Nephron (organoid): ENCODE measurements at regions not wholly inside any gene's neighbourhood (a gene's known extent, or its start where the extent isn't known, plus 50 kb on each side); places are given as distances from the start of the nearest gene placed in this dataset.
"Not testable (repeated sequence)": the region's sequence is repeated elsewhere in the genome, so short reads cannot be mapped to it uniquely, and the experiment has no call there.

Experiments
- H3K27ac Mint-ChIP-seq, 3 experiments: 2 replicates each; pipeline ENCODE4 v1.8.0; 2020; ENCODE audit warnings: mixed read lengths in 3 of 3, mild to moderate bottlenecking in 2 of 3, moderate library complexity in 1 of 3
- H3K27me3 Mint-ChIP-seq: 2 replicates; pipeline ENCODE4 v1.8.0; 2021; ENCODE audit warnings: low read depth, mild to moderate bottlenecking, moderate library complexity, mixed read lengths
- H3K36me3 Mint-ChIP-seq: 2 replicates; pipeline ENCODE4 v1.8.0; 2020; ENCODE audit warnings: low read depth, mixed read lengths
- H3K4me1 Mint-ChIP-seq: 2 replicates; pipeline ENCODE4 v1.8.0; 2020; ENCODE audit warnings: mixed read lengths
- H3K4me3 Mint-ChIP-seq, 3 experiments: 2 replicates each; pipeline ENCODE4 v1.8.0; 2020; ENCODE audit warnings: mild to moderate bottlenecking in 3 of 3, mixed read lengths in 3 of 3, moderate library complexity in 2 of 3
- H3K9me3 Mint-ChIP-seq: 2 replicates; pipeline ENCODE4 v1.8.0; 2020; ENCODE audit warnings: mixed read lengths

DNA sequence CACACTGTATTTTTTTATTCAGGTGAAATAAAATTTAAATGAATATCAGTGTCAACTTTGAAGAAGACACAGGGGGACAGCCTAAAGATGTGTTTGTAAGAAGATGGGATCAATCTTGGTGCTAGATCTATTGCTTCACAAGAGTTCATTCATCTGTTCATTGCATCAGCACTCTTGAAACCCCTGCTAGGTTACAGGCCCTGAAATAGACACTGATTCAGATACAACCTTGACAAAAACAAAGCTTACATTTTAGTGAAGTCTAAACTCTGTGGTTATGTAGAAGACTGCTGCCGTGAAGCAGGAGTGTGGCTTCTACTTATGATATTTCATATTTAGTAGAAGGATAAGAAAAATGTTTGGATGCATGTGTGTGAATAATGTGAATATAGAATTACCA is 215.9 kb upstream of the LRRC61 start:
- H3K36me3 Mint-ChIP-seq, H3K27ac Mint-ChIP-seq, H3K4me1 Mint-ChIP-seq, H3K4me3 Mint-ChIP-seq, H3K9me3 Mint-ChIP-seq, H3K27me3 Mint-ChIP-seq: not testable (repeated sequence)

DNA sequence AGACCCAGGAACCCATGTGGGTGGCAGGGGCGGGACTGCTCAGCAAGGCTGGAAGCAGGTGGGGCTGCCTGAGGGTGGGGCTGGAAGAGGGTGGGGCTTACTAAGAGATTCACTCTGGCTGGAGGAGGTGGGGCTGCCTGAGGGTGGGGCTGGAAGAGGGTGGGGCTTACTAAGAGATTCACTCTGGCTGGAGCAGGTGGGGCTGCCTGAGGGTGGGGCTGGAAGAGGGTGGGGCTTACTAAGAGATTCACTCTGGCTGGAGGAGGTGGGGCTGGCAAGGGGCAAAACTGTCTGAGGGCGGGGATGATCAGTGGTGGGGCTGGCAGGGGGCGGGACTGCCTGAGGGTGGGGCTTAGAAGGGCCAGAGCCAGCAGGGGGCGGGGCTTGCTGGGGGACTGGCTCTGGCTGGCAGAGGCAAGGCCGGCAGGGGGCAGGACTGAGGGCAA is 212.8 kb upstream of the LRRC61 start:
- not testable (repeated sequence) for H3K4me1 Mint-ChIP-seq, H3K27ac Mint-ChIP-seq, H3K36me3 Mint-ChIP-seq, H3K4me3 Mint-ChIP-seq, H3K9me3 Mint-ChIP-seq
- H3K27me3 Mint-ChIP-seq = peaks cover 27% of the 10 kb centered on the region

DNA sequence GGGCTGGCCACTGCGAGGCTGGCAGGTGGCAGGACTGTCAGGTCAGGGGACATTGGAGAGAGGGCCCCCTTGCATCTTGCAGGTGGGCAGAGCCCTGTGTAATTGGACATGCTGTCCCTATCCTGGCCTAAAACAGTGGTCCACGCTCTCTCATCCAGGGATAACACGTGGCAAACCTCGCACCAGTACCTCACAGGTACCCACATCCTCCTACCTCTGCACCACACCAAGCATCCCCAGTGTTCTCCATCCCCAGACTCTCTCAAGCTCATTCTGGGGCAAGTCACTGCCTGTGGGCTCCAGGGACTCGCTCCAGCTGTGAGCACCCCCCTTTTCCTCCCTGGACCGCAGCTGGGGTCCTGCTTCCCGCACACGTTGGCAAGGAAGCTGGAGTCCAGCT is 212.3 kb upstream of the LRRC61 start:
- H3K4me3 Mint-ChIP-seq, H3K27ac Mint-ChIP-seq, H3K36me3 Mint-ChIP-seq, H3K9me3 Mint-ChIP-seq, H3K4me1 Mint-ChIP-seq: not testable (repeated sequence)
- peaks cover 27% of the 10 kb centered on the region for H3K27me3 Mint-ChIP-seq

DNA sequence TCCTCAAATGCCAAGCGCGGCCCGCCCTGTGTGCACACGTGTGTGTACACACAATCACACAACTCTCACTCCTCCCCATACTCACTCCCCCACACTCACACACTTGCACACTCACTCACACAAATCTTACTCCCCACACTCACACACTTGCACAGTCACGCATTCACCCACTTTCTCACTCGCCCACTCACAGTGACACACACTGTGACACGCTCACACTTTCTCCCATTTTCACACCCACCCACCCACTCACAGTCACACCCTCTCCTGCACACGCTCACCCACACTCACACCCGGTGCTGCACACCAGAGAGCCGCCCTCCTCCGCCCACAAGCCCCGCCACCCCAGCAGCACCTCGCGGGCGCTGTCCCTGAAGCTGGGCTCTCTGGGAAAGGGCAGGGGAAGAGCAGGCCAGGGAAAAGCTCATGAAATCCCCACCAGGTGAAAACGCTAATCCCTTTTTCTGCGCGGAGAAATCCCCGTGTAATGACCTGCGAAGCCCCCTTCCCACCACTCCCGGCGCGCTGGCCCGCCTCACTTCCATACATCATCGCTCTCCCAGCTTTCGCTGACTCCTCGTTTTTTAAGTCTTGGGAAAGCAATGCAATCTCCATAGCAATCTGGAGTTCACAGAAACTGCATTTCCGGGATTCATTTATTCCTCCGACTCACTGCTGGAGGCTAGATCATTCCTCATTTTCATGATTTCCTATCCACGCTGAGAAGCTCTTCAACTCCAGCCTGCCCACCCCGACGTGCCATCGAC is 211.6 kb upstream of the LRRC61 start:
- H3K4me3 Mint-ChIP-seq = peak overlapping the region; percentile 6 to 46 (median 20)
- H3K9me3 Mint-ChIP-seq, H3K27ac Mint-ChIP-seq, H3K36me3 Mint-ChIP-seq, H3K4me1 Mint-ChIP-seq: not testable (repeated sequence)
- peaks cover 27% of the 10 kb centered on the region for H3K27me3 Mint-ChIP-seq

DNA sequence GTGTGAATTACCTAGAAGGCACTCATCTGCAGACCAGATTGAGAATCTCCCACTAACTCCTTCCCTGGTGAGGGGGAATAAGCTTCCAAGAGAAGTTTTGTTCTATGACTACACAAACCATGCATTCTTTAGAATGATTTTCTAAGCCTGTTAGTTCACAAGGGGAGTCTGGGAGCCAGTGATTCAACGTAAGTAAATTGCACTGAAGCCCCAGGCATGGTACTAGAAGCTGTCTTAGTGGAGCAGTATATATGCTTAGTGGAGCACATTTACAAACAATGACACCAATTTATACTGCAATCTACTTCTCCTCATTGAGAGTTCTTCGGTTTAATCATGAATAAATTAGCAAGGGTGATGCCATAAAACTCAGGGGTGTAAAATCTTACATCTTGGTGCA is 209.9 kb upstream of the LRRC61 start:
- H3K27ac Mint-ChIP-seq, H3K4me1 Mint-ChIP-seq, H3K9me3 Mint-ChIP-seq, H3K36me3 Mint-ChIP-seq, H3K4me3 Mint-ChIP-seq: not testable (repeated sequence)
- H3K27me3 Mint-ChIP-seq = peaks cover 24% of the 10 kb centered on the region

DNA sequence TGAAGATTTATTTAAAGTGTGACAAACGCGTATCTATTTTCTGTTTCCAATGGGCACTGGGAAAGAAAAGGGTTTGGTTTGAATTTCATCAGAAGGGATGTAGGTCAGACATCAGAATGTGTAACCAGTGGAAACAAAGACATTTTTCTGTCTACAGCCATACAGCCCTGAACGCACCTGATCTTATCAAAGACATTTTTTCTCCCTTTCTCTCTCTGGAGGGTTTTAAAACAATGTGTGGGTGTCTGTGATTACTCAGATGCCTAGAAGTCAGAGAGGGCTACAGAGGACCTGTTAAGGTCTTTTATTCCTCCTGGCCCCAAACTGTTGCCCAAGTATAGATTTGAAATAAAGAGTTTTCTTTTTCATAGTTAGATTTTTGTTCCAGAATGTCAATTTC is 208.6 kb upstream of the LRRC61 start:
- not testable (repeated sequence) for H3K4me1 Mint-ChIP-seq, H3K9me3 Mint-ChIP-seq, H3K36me3 Mint-ChIP-seq, H3K4me3 Mint-ChIP-seq, H3K27ac Mint-ChIP-seq
- H3K27me3 Mint-ChIP-seq = peaks cover 24% of the 10 kb centered on the region

DNA sequence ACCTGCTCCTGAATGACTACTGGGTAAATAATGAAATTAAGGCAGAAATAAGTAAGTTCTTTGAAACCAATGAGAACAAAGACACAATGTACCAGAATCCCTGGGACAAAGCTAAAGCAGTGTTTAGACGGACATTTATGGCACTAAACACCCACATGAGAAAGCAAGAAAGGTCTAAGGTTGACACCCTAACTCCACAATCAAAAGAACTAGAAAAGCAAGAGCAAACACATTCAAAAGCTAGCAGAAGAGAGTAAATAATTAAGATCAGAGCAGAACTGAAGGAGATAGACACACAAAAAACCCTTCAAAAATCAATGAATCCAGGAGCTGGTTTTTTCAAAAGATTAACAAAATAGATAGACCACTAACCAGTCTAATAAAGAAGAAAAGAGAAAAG is 203.2 kb upstream of the LRRC61 start:
- H3K4me1 Mint-ChIP-seq, H3K9me3 Mint-ChIP-seq, H3K27me3 Mint-ChIP-seq, H3K36me3 Mint-ChIP-seq, H3K4me3 Mint-ChIP-seq, H3K27ac Mint-ChIP-seq: not testable (repeated sequence)

DNA sequence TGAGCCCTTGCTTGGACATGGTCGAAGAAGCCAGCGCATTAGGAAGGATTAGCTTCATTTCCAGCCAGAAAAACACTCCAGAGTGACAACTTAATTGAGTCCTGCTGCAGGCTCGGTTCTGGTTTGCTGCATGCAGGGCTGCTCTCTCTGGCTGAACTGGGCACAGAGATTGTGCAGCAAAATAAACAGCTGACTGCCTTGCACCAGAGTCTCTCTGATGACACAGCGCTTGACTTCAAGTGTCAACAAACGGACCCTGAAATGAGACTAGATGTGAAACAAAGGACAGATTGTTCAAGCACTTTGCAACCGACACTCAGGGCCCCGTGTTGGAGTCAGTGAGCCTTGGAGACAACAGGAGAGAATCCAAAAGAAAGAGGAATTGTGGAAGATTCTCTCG is 197.3 kb upstream of the LRRC61 start:
- H3K4me1 Mint-ChIP-seq, H3K27ac Mint-ChIP-seq, H3K9me3 Mint-ChIP-seq, H3K27me3 Mint-ChIP-seq, H3K36me3 Mint-ChIP-seq, H3K4me3 Mint-ChIP-seq: not testable (repeated sequence)

DNA sequence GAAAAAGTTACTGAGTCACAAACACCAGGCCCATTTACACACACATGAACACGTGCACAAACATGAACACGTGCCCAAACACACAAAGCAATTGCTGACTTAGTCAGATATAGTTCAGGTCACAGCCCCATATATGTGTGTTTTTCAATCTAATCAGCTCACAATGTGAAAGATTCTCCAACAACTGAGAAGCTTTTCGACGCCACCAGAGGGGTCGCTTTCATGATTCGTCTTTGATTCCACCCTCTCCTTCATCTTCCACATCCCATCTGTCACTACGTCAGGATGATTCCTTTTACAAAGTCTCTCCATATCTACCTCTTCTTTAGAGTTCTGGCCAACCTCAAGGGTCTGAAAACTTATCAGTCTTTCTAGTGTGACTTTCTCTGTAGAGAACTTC is 188.7 kb upstream of the LRRC61 start:
- H3K4me1 Mint-ChIP-seq, H3K4me3 Mint-ChIP-seq, H3K27me3 Mint-ChIP-seq, H3K27ac Mint-ChIP-seq, H3K36me3 Mint-ChIP-seq, H3K9me3 Mint-ChIP-seq: not testable (repeated sequence)

DNA sequence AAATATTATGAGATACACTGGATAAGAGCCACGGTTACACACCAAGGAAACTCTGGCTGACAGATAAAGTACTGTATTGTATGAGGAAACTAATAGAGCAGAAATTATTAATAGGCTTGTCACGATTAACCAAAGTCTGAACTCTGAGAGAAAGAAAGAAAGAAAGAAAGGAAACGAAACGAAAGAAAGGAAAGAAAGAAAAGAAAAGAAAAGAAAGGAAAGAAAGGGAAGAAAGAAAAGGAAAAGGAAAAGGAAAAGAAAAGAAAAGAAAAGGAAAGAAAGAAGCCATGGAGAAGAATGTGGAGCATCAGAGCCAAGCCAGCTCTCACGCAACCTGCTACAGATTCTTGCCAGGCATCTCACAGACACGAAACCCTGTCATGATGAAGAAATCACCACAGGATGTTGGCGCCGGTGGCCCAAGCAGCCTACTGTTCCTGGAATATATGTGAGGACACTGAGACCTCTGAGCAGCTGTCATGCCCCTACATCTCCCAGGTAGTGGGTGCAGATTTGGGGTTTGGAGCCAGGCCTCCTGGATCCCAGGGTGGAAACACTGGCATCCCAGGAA is 187.4 kb upstream of the LRRC61 start:
- not testable (repeated sequence) for H3K27me3 Mint-ChIP-seq, H3K27ac Mint-ChIP-seq, H3K36me3 Mint-ChIP-seq, H3K4me3 Mint-ChIP-seq, H3K9me3 Mint-ChIP-seq, H3K4me1 Mint-ChIP-seq

DNA sequence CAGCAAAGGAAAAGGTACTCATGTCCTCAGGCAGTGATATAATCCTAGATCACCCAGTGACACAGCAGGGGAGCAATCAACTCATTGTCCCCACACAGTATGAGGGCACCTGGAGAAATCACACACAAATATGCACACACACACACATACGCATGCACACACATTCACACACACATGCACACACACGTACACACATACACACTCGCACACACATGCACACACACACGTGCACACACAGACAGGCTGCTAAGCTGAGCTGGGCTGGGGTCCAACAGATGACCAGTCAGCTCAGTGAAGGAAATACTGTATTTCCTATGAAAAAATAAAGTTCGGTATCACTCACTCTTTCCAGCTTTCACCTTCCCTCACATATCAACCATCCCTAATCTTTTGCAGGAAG is 183.3 kb upstream of the LRRC61 start:
- H3K4me1 Mint-ChIP-seq, H3K27ac Mint-ChIP-seq, H3K36me3 Mint-ChIP-seq, H3K27me3 Mint-ChIP-seq, H3K4me3 Mint-ChIP-seq, H3K9me3 Mint-ChIP-seq: not testable (repeated sequence)

DNA sequence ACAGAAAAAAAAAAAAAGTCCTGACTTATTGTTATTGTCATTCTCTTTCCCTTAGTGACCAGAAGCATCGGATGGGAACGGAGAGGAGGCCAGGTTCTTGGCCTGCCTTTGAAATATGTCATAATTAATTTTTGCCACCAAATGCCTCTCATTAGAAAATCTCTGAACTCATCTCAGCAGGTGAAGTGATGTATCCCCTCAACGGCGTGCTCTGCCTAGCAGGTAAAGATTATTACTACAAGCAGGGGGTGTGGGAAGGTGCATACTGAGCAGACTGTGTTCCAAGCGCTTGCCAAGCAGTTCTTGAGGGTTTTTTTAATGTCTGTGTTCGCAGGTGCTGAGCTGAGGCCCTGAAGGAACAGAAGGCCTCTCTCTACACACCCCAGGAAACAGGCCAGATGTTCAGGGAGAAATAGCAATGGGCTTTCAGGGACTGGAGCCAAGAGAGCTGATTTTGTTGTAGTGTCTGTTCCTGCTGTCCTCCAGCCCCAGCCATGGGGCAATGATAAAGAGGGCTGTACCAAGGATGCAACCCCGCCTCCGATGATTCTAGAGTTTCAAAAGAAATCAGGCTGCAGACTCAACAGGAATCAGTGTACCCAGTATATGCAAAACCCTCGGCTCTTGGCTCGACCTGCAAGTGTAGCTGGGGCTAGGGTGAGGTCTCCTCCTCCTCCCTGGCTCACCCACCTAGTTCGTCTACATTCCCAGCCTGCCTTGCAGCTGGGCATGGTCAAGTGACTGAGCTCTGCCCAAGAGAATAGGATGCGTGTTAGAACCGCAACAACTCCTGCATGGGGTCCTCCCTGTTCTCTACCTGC is 181.4 kb upstream of the LRRC61 start:
- not testable (repeated sequence) for H3K4me3 Mint-ChIP-seq, H3K9me3 Mint-ChIP-seq, H3K4me1 Mint-ChIP-seq, H3K36me3 Mint-ChIP-seq, H3K27ac Mint-ChIP-seq, H3K27me3 Mint-ChIP-seq

DNA sequence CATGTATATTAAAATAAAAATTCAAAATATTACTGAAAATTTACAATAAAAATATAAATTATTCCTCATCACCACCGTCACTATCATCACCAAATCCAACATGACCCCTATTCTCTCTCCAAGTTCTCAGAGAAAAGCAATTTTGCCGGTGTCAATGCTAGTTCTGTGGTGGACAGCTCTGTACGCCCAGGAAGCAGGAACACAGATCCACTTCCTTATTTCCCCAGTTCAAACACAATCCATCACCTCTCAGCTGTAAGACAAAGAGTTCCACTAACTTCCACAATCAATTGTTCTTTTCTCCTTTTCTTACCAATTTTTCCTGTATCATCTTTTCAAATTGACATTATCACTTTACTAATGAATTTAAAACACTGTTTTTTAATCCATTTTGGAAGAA is 177.0 kb upstream of the LRRC61 start:
- not testable (repeated sequence) for H3K4me3 Mint-ChIP-seq, H3K9me3 Mint-ChIP-seq, H3K4me1 Mint-ChIP-seq, H3K36me3 Mint-ChIP-seq, H3K27me3 Mint-ChIP-seq, H3K27ac Mint-ChIP-seq

DNA sequence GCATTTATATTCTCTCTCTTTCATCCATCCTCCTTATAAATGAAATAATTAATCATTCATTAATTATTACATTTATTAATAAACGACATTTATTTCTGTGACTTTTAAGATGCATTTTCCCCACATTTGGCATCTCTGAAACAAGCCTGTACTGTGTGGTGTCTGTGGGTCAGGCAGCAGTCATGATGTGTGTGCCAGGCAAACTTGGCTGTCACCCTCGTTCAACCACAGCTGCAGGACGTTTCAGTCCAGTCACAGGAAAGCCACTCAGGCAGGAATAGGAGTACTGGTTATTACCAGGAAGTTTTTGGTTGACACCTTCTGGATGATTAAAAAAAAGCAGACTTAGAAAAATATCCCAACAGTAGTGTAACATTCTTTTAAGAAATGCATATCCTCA is 175.6 kb upstream of the LRRC61 start:
- not testable (repeated sequence) for H3K9me3 Mint-ChIP-seq, H3K36me3 Mint-ChIP-seq, H3K27me3 Mint-ChIP-seq, H3K4me3 Mint-ChIP-seq, H3K27ac Mint-ChIP-seq, H3K4me1 Mint-ChIP-seq

DNA sequence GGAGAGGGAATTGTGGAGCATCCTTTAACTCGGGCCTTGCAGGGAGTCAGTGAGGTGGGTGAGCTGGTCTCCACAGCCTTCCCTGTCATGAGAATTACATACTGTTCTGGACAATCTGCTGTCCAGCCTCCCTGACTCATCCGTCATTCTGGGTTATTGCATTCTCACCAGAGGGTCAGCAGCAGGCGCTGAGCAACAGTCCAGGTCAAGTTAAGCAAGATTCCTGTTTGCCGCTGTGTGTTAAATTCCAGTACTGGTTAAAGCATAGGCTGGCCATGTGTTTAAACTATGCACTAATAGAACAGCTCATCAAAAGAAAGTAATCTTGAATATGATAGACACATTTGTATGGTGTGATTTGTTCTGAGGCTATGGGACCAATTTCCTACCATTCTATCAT is 167.1 kb upstream of the LRRC61 start:
- not testable (repeated sequence) for H3K4me3 Mint-ChIP-seq, H3K9me3 Mint-ChIP-seq, H3K36me3 Mint-ChIP-seq, H3K27ac Mint-ChIP-seq, H3K4me1 Mint-ChIP-seq
- H3K27me3 Mint-ChIP-seq = peaks cover 12% of the 10 kb centered on the region
